Astrocyte (in vitro differentiated cells and primary cell): ENCODE measurements at regions not wholly inside any gene's neighbourhood (a gene's known extent, or its start where the extent isn't known, plus 50 kb on each side); places are given as distances from the start of the nearest gene placed in this dataset.

ENCODE experiments used
- CTCF ChIP-seq: IDR thresholded peaks from 2 replicates; pipeline ENCODE4 v1.5.1; 2011; ENCODE audit warnings: low read depth, mild to moderate bottlenecking, inconsistent platforms, low read length, moderate library complexity; ENCODE audit not compliant: insufficient read depth
- EZH2 ChIP-seq: IDR thresholded peaks from 2 replicates; pipeline ENCODE4 v1.6.1; 2012; ENCODE audit warnings: mild to moderate bottlenecking, low read length, inconsistent platforms; ENCODE audit not compliant: insufficient read depth

- TF ChIP-seq CTCF = no peak
- TF ChIP-seq EZH2 = no peak
Observed at GRCh38 chr1:198411240-198411639, 129.2 kb downstream of the ATP6V1G3 start.
